CMK (cell line): ENCODE measurements at regions not wholly inside any gene's neighbourhood (a gene's known extent, or its start where the extent isn't known, plus 50 kb on each side); places are given as distances from the start of the nearest gene placed in this dataset.
"Not testable (repeated sequence)": the region's sequence is repeated elsewhere in the genome, so short reads cannot be mapped to it uniquely, and the experiment has no call there.

Experiments used
- DNase-seq: peaks from one replicate; pipeline ENCODE4 v3.0.0-alpha.2; 2010; ENCODE audit warnings: low read depth

DNA sequence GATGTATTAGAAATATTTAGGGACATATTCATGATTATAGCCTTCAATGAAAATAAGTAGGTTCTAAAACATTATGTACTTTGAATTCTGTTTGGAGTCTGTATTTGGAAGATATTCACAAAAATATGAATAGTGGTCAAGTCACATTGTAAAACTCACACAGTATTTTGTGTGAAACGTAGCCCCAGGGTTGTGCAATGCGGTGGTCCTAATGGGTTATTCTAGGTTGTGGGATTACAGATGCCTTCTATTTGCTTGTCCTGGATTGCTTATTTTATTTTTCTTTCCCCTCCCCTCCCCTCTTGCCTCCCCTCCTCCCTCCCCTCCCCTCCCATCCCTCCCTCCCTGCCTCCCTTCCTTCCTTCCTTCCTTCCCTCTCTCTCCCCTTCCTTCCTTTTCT is 93.7 kb upstream of the THUMPD2 start:
- DNase-seq, result no peak

DNA sequence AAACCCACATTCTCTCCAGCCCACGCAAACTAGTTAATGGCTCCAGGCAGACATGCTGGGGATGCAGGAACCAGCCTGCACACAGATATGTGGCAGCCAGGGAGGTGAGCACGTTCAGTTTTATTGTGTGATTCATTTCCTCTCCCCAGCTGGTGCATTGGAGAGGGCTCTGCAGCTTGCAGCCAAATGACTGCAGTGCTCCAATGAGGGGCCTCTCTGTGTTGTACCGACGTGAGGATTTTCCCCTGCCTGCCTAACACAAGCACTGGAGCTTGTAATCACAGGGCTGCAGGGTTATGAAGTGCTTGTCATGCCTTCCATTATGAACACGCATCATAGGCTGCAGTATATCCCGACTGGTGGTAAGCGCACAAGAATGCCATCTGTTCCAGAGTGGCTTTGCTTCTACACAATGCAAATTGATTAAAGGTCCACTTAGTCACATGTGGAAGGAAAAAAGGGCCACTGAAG is 92.3 kb upstream of the THUMPD2 start:
- no peak for DNase-seq

DNA sequence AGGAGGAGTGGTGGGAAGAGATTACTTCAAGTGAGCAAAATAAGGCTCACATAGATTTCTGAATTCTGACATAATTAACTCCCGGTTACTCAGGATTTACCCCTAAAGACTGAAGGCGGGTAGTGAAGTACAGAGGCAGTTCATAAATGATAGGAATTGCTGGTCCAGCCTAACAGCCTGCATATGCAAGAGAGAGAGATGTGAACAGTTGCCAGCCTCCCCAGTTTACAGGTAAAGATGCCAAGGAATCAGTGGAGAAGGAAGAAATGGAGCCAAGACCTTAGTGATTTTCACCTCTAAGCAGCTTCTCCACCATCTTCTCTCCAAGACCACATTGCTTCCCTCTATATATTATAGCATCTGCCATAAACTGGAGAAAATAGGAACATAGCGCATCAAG is 91.8 kb upstream of the THUMPD2 start:
- DNase-seq, result no peak

DNA sequence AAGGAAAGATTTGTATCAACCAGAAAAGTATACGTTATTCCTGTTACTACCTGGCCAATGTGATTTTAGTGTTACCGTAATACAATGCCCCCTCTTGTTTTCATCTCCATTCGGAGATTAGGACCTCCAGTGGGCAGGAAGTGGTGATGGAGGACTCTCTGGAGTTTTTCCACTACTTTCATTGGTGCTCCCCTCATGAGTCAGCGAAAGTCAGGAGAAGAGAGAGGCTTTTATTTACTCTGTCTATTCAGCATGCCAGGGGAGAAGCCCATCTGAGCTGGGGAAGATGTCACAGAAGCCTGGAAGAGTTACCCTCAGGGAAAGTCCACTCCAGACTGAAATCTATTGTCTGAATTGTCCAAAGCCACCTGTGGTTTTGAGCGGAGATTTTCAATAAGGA is 88.2 kb upstream of the THUMPD2 start:
- no peak for DNase-seq

DNA sequence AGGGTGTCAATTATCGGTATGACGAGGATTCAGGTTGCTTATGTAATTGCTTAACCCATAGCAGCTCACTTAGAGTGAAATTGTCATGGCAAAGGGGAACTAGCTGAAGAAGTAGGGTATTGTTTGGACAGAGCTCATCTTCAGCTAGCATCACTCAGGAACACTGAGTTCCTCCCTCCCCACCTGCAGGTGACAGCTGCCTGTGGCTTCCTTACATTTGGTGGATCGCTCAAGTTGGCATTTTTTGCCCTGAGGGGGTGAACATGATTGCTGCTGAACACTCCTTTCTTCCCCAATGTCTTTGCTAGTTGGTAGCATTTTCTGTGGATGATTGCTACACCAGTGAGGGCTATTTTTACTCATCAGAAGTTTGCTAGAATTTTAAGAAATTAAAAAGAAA is 86.7 kb upstream of the THUMPD2 start:
- no peak for DNase-seq

DNA sequence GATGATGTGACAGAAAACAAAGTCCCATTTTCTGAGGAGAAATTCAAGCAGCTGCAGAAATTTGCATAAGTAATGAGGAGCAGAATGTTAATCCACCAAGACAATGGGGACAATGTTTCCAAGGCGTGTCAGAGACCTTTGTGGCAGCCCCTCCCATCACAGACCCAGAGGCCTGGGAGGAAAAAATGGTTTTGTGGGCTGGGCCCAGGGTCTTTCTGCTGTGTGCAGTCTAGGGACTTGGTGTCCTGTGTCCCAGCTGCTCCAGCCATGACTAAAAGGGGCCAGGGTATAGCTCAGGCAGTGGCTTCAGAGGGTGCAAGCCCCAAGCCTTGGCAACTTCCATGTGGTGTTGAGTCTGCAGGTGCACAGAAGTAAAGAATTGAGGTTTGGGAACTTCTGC is 84.6 kb upstream of the THUMPD2 start:
- DNase-seq, result not testable (repeated sequence)

DNA sequence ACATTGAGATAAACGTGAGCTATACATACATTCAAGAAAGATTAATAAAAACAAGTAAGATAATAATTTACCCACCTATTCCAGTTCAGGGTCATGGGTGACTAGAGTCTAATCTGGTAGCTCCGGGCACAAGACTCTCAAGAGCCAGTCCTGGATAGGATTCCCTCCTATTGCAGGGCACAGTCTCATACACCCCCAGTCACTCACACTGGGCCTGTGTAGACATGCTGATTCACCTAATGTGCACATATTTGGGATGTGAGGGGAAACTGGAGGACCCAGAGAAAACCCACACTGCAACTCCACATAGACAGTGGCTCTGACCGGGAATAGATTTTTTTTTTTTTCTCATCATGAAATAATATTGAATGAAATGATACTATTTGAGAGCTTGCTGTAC is 81.5 kb upstream of the THUMPD2 start:
- DNase-seq, result no peak

DNA sequence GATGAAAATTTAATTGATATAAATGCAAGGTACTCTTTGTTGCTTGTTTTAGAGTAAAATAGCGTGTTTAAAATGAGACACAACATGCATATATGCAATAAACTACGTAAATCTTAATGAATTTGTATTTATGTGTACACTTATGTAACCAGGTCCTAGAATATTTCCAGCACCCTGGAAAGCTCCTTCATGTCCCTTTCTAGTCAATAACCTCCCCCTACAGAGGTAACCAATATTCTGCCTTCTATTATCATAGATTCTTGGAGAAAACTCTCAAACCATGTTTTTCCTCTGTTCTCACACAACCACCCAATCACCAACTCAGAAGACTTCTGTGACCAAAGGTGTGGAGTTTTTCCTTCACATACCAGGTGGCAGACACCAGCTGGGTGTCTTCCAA is 79.6 kb upstream of the THUMPD2 start:
- DNase-seq, result no peak

DNA sequence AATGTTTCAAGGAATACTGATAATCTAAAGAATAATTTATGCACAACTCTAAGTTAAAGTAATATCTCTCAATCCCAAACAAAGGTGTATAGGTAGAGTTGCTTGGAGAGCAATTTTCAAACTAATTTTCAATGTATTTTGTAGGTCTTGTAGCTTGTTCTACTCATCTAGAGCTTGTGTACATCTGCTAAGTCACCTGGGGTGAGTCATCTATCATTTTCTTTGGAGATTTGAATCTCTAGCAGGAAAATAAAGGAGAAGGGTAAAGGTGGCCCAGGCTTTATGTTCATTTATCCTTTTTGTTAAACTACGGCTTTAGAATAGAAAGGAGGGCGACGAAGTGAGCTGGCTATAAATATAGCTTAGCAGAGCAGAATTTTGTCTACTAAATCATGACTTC is 76.8 kb upstream of the THUMPD2 start:
- DNase-seq, result no peak

DNA sequence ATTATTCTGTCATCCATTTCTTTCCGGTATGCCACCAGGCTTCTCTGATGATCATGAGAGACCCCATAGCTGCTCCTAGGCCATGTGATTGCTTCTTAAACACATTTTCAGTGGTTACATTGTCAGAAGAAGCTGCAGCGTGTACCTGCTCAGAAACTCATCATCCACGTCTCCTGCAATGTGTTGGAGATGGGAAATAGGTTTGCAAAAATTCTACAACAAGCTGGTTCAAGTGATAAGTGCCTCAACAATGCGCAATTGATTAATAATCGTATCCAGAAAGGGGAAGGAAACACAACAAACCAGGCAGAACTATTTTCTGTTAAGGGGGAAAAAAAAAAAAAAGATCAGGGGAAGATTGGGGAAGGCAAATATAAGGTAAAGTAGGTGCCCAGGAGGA is 75.7 kb upstream of the THUMPD2 start:
- no peak for DNase-seq

DNA sequence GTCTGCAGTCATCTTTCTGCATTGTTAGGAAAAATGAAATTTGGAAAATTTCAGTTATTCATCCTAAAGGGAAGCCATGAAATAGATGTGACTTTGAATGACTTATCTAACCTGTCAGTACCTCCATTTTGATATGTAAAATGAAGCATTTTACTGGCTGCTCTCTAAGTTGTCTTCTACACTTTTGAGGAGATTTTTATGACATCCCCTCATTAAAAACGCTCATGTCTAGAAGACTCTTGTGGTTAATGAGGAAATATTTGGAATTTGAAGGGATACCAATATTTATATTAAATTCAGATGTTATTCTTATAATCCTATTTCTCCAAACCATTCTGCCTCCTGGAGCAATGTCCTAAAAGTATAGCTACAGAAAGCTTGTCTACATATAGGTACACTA is 73.8 kb upstream of the THUMPD2 start:
- no peak for DNase-seq

DNA sequence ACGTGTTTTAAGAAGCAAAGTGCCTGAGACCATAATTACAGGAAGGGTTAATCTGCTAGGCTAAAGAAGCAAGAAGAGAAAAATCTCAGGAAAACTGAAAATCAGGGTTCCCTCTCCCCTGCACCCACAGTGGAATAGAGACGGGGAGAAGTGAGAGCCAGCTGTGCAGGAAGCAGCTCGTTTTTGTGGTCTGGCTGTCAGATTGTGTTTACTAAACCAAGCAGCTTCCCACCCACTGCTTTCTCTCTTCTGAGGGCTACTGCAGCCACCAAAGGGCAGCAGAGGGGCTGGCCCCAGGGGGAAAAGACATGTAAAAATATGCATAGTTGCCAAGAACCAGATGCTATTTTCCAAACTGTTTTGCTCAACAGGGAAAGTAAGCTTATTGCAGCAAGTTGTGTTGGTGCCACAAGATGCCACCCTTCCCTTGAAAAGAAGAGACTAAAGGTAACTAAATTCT is 72.6 kb upstream of the THUMPD2 start:
- DNase-seq, result no peak

DNA sequence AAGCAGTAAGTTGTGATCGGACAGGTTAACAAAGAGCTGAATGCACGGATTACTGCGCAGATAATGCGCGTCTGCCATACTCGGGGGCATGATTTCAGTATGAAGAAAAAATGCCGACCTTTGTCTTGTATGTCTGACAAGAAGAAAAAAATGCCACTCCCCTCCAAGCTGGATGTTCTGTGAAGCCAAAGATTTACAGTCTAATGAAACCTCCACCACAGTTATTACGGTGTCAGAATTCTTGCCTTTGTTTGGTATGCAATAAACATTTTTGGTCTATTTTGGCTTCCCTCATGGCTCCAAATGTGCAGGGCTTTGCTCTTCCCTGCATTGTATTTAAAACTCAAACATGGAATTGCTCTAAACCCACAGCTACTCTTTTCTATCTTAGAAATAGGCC is 72.2 kb upstream of the THUMPD2 start:
- DNase-seq, result no peak

DNA sequence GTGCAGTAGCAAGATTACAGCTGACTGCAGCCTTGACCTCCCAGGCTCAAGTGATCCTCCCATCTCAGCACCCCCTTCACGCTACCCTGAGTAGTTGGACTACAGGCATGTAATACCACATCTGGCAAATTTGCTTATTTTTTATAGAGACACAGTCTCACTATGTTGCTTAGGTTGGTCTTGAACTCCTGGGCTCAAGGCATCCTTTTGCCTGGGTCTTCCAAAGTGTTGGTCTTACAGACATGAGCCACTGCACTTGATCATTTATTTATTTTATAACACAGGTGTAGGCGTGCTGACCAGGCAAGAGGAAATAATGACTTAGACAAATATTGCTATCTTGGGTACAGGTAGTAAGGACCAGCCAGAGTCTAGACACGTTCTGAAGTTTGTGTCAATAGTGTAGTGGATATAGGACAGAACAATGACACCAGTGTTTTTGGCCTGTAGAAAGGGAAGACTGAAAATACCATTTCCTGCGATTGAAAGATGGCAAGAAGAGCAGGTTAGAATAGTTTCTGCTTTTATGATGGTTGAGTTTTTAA is 71.0 kb upstream of the THUMPD2 start:
- DNase-seq, result no peak

DNA sequence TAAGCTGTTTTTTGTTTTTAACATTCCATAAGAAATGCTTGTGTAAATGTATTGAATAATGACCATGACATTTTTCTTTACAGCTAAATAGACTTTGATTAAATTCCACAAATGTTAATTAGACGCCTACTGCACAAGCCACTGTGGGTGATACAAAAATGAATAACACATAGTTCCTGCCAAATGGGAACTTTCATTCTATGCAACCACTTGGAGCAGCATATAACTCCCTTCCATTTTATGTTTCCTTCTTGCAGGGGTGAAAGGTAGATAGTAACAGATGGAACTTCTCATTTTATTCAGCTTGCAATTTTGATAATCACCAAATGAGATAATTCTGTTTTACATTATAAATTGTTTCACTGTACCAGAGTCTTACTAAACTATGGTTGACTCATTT is 70.0 kb upstream of the THUMPD2 start:
- no peak for DNase-seq

DNA sequence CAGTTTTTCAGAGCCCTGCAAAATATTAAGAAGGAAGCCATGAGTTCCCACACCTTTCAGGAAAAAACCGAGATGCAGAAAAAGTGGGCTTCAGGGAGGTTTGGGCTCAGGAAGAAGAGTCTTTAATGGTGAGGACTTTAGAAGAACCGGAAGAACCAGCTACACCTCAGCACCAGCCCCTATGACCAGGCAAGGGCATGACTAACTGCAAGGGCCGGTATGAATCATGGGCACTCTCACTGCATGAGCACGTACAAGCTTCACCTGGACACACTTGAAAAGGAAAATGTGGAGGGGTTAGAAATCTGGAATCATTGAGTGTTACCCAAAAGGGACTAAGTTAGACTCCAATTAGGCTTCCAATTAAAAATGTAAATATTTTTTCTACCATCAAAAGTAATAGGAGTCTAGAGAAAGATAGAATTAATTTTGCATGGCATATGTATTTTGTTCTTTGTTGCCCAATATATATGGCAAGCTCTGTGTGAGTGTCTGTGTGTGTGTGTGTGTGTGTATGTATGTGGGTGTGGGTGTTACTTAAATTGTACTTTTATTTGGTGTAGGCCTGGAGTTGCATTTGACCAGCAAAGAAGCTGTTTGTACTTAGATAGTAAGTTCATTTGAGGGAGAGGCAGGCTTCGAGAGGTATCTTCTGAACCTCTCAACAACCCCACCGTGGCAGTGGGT is 66.5 kb upstream of the THUMPD2 start:
- no peak for DNase-seq

DNA sequence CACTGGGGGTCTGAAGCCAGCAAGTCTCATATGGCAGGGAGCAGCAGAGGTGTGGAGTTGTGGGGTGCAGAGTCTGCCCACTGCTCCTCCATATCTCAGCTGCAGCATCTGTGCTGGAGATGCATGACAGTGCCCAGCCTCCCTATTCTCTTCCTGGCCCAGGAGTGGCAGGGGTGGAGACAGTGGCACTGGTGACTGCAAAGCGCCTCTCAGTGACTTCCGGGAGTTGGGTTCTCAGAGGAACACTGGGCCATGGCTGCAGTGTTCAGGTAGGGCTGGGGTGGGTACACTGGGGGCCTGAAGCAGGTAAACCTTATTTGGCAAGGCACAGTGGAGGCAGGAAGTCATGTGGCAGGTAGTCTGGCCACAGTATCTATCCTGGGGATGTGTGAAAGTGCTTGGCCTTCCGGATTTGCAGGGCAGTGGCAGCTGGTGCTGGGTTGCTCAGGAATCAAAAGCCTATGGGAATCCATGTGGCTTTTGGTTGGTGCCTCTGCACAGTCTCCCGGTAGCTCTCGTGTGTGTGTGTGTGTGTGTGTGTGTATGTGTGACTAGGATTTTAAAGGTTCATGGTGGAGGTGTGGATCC is 60.3 kb upstream of the THUMPD2 start:
- no peak for DNase-seq

DNA sequence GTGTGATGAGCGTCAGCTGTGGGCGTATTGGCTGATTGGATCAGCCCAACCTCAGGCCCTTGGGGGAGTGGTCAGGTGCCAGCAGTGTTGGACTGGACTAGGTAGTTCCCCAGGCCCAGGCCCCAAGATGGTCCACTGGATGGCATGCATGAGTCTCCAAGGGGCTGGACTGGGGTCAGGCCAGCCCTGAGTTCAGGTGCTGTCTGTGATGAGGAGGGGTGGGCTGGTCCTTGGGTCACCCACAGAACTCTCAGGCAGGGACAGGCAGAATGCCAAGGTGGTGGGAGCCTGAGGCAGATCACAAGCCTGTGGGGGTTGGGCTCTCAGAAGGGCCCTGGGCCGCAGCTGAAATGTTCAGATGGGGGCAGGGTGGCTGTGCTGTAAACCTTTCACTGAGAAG is 59.5 kb upstream of the THUMPD2 start:
- no peak for DNase-seq

DNA sequence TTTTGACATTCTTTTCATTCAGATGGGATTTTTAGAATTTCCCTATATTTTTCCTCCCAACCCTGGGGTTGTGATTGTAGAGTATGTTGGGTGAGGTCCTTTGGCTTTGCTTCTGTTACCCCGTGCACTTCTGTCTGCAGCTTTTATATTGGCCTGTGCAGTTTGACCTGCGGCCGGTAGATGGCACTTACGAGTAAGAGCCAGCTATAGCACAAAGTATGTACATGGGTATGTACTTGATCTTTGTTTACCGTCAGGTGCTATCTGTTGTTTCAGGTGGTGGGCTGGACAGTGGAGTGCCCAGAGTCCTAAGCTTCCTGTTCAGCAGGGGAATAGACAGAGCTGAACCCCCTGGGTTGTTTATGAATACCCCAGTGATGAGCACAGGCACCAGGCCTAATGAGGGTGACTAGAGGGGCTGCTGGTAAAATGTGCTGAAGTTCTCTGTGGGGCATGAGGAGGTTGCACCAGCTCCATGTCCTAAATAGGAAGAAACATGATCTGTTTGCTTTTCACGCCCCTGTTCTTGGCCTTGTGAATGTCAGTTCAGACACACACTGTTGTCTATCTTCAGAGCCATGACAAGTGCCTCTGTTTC is 58.9 kb upstream of the THUMPD2 start:
- DNase-seq, result peak; percentile 38

DNA sequence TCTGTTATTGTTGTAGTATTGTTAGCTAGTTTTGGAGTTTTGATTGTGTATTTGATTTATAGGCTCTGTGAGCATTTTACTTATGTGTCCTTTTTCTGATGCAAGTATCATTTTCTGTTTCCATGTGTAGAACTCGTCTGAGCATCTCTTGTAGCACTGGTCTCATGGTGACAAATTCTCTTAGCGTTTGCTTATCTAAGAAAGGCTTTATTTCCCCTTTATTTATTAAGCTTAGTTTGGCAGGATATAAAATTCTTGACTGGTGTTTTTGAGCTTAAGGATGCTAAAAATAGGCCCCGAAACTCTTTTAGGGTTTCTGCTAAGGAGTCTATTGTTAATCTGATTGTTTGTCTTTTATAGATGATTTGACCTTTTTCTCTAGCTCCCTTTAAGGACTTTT is 57.6 kb upstream of the THUMPD2 start:
- no peak for DNase-seq

DNA sequence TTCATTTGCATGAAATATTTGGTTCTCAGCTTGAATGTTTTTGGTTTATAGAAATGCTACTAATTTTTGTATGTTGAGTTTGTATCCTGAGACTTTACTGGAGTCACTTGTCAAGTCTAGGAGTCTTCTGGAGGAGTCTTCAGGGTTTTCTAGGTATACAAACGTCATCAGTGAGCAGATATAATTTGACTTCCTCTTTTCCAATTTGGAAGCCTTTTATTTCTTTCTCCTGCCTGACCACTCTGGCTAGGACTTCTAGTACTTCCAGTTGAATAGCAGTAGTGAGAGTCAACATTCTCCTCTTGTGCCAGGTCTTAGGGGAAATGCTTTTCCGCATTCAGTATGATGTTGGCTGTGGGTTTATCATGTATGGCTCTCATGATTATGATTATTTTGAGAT is 55.4 kb upstream of the THUMPD2 start:
- no peak for DNase-seq

DNA sequence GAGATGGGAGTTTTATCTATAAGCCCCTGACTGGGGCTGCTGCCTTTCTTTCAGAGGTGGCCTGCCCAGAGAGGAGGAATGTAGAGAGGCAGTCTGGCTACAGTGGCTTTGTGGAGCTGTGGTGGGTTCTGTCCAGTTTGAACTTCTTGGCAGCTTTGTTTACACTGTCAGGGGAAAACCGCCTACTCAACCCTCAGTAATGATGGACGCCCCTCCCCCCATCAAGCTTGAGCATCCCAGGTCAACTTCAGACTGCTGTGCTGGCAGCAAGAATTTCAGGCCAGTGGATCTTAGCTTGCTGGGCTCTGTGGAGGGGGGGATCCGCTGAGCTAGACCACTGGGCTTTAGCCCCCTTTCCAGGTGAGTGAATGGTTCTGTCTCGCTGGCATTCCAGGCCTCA is 51.6 kb upstream of the THUMPD2 start:
- not testable (repeated sequence) for DNase-seq
